ENCODE measurements at regions not wholly inside any gene's neighbourhood (a gene's known extent, or its start where the extent isn't known, plus 50 kb on each side); places are given as distances from the start of the nearest gene placed in this dataset.

GRCh38 chr16:9040800-9041412 is 50.5 kb upstream of the HAPSTR1 start:
- H3K36me3 ChIP-seq = no peaks in the 10 kb centered on the region
- no peaks in the 10 kb centered on the region for H3K9me3 ChIP-seq
- H3K4me1 ChIP-seq = no peaks in the 10 kb centered on the region
- intact Hi-C loops (cut with DNase I; ENCODE audit: low total_unique reads) = no loop called here
- TF ChIP-seq, protein P1, sequence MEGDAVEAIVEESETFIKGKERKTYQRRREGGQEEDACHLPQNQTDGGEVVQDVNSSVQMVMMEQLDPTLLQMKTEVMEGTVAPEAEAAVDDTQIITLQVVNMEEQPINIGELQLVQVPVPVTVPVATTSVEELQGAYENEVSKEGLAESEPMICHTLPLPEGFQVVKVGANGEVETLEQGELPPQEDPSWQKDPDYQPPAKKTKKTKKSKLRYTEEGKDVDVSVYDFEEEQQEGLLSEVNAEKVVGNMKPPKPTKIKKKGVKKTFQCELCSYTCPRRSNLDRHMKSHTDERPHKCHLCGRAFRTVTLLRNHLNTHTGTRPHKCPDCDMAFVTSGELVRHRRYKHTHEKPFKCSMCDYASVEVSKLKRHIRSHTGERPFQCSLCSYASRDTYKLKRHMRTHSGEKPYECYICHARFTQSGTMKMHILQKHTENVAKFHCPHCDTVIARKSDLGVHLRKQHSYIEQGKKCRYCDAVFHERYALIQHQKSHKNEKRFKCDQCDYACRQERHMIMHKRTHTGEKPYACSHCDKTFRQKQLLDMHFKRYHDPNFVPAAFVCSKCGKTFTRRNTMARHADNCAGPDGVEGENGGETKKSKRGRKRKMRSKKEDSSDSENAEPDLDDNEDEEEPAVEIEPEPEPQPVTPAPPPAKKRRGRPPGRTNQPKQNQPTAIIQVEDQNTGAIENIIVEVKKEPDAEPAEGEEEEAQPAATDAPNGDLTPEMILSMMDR (IDR thresholded peaks at IDR 0.05) = no peak
- TF ChIP-seq POLR2A (IDR thresholded peaks at IDR 0.05) = no peak
- DNase-seq = no peak
- no peaks in the 10 kb centered on the region for H3K27me3 ChIP-seq
- H3K27ac ChIP-seq = no peak overlapping the region
- H3K4me3 ChIP-seq = no peak overlapping the region
